Amniotic epithelial cell (primary cell): ENCODE measurements at regions not wholly inside any gene's neighbourhood (a gene's known extent, or its start where the extent isn't known, plus 50 kb on each side); places are given as distances from the start of the nearest gene placed in this dataset.

Experiments used
- DNase-seq: peaks from one replicate; pipeline ENCODE4 v3.0.0-alpha.2; 2010; ENCODE audit warnings: low read depth

- DNase-seq: no peak
These were observed 342.9 kb upstream of the PLXNA2 start for GRCh38 chr1:208587110-208587509.

GRCh38 chr1:208593306-208594006, 349.3 kb upstream of the PLXNA2 start:
- no peak for DNase-seq

GRCh38 chr1:208595236-208595635, 351.1 kb upstream of the PLXNA2 start:
- no peak for DNase-seq

DNA sequence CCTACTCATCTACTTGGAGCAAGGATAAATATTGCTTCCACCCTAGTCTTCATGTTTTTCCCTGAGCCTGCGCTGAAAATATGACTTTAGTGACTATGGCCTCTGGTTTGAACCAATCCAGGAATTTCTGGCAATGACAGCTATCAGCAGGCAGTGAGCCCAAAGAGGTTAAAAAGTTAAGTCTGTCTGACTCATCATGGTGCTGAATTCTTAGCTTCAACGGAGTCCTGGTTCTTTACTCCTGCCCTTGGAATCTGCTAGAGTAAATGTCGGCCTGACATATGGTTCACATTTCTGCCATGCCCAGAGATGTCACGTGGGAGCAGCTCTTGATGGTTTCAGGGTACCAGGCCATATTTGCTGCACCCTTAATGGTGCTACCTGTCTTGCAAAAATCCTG, 351.6 kb upstream of the PLXNA2 start:
- peak; percentile 64 for DNase-seq

GRCh38 chr1:208597571-208597970, 353.4 kb upstream of the PLXNA2 start:
- no peak for DNase-seq

DNA sequence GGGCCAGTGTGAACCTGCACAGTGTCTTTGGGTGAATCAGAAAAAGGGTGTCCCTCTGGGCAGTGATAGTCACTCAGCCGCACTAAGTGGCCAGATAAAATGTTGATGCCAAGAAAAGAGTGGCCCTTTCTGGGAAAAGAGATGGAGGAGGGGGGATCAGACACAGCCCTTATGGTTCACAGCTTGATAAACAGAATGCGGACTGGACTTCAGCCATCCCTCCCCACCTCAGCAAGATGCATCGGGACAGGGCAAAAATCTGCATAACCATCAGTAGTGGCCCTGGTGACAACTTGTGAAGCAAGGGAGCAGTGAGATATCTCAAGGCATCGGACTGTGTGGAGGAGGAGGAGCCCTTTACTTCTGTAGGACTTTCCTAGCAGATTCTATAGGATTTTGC, 353.8 kb upstream of the PLXNA2 start:
- DNase-seq: no peak

DNA sequence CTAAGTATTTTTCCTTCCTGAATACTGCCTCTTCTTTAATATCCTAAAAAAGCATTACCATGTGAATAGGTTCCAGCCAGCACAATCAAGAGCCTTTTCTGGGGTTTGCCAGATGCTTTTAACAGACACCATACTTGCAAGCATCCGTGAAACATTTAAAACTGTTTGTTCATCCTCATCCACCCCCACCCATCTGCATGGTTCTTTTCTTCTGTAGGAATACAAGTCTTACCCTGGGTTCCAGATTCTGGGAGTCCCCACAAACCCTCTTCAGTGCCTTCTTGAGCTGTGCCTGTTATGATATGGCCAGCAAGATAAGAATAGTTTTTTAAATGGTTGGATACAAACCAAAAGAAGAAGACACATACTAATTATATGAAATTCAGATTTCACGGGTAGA, 354.9 kb upstream of the PLXNA2 start:
- no peak for DNase-seq

GRCh38 chr1:208600456-208601190, 356.4 kb upstream of the PLXNA2 start:
- DNase-seq: no peak

GRCh38 chr1:208601561-208601960, 357.4 kb upstream of the PLXNA2 start:
- DNase-seq: no peak

DNA sequence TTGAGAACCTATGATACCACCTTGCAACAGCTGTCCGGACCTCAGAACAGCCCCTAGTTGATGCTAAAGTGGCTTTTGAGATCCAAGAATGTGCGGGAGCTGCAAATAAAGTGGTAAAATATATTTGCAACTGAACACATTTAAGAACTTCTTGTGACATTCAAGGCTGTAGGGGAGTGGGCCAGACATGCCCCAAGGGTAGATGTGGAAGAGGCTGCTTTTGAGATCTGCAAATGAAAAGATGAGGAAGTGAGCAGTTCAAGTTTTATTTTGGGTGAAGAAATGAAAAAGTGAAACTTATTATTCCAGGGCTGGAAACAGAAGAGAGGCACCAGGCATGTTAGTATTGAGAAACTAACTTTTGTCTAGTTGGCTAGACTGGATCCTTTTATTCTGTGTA, 359.5 kb upstream of the PLXNA2 start:
- no peak for DNase-seq

DNA sequence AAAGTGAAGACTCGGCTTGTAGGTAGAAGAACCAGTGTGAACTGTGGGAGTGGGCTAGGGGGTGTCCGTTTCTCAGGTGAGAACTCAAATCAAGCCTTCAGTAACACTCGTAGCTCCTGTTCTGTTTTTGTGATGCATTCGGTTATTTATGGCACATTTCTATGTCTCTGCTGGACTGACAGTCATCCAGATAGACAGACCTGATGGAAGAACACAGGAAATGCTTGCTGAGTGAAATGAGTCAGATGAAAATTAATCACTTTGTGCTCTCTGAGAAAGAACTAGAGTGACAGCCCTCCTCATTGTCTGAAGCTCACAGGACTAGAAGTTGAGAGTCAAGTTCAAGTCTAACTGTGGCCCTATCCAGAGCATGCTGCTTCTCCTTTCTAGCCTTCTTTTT, 360.1 kb upstream of the PLXNA2 start:
- peak; percentile 5 for DNase-seq

DNA sequence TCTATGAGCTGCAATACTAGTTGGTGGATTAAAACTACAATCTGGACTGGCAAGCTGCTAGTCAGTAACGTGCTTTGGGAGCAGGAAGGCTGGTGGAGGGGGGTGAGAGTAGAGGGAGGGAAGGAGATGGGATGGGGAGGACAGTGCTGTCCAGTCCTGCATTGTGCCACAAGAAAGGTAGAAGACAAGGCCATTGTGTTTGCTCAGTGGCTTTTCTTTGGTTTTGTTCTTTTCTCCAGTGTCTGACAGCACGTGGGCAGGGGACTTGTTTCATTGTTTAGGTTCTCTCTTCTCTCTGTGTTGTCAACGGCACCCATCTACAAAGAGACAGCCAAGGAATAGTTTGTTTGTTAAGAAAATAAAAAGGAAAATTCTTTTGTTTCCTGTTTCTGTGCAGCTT, 362.8 kb upstream of the PLXNA2 start:
- no peak for DNase-seq

GRCh38 chr1:208607616-208608015, 363.4 kb upstream of the PLXNA2 start:
- no peak for DNase-seq

GRCh38 chr1:208614610-208615009, 370.4 kb upstream of the PLXNA2 start:
- DNase-seq: no peak

DNA sequence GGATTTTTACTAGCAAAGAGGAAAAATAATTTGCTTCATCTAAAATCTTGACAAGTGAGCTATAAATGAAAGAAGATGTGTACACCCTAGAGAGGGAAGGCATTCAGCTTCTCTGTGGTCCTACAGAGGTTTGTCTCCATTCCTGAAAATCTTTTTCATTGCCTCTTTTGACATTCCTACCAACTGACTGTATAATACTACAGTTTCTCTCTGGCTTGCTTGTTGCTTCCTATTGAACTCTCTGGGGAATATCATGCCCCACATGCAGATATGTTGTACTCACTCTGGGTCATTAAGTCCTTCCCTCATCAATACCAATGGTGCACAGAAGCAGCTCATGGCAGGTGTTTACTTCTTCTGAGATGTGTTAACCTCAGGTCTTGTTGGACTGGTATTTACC, 371.2 kb upstream of the PLXNA2 start:
- DNase-seq: no peak

DNA sequence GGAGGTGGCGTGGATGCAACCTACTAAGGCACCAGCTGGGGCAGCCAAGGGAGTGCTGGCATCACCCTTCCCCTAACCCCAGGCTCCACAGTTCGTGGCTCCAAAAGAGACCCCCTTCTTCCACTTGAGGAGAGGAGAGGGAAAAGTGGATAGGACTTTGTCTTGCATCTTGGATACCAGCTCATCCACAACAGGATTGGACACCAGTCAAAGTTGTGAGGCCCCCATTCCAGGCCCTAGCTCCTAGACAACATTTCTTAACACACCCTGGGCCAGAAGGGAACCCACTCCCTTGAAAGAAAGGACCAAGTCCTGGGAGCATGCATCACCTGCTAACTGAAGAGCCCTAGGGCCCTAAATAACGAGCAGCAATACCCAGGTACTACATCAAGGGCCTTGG, 372.6 kb upstream of the PLXNA2 start:
- DNase-seq: no peak

- no peak for DNase-seq
These were observed 384.1 kb upstream of the PLXNA2 start for GRCh38 chr1:208628022-208628914.

GRCh38 chr1:208631092-208631491, 386.9 kb upstream of the PLXNA2 start:
- no peak for DNase-seq

- DNase-seq: no peak
These were observed 387.3 kb upstream of the PLXNA2 start for GRCh38 chr1:208631506-208631905.

- DNase-seq: no peak
These were observed 390.4 kb upstream of the PLXNA2 start for GRCh38 chr1:208634346-208635140.

DNA sequence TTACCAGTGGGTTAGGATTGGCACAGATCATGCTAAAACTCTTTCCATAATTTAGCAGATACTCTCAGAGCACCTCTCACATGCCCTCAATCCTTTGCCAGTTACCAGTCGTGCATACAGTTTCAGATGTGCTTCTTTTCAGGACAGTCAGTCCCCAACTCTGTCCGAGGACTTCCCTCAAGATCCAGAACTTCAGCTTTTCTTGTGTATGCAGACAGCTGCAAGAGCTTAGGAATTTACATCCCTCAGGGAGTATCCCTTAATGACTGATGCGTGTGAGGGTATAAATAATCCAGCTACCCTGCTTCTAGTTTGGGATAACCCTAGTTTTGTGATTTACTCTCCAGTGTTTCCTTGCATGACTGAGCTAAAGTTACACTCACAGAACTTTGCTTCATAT, 393.0 kb upstream of the PLXNA2 start:
- no peak for DNase-seq

DNA sequence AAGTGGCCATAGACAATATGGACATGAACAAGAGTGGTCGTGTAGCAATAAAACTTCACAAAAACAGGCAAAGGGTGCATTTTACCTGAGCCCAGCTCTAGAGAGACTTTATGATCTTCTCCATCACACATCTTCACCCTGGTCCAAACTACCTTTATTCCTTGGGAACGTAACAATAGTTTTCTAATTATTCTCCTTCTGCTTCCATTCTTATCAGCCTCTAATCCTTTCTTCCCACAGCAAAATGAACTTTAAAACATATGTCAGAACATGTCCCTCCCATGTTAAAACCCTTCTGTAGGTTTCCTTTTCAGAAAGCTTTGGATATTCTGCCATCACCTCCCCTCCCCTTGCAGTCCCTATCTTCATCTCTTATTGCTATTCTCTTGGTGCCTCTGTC, 395.2 kb upstream of the PLXNA2 start:
- DNase-seq: no peak
